Testis (tissue), 2 donors: ENCODE measurements at regions not wholly inside any gene's neighbourhood (a gene's known extent, or its start where the extent isn't known, plus 50 kb on each side); places are given as distances from the start of the nearest gene placed in this dataset.

Experiments used
- DNase-seq: peaks from one replicate; pipeline ENCODE4 v3.0.0-alpha.2; 2019
- H3K27ac ChIP-seq, 2 donors: fragments of 200-600 bp; sonication (generic); one replicate each; pipeline ENCODE4 v1.5.1; 2019
- H3K27me3 ChIP-seq: fragments of 200-600 bp; sonication (generic); one replicate; pipeline ENCODE4 v1.5.1; 2019
- H3K36me3 ChIP-seq: fragments of 200-600 bp; sonication (generic); one replicate; pipeline ENCODE4 v1.5.1; 2017; ENCODE audit warnings: low read depth; ENCODE audit errors: missing control alignments
- H3K4me1 ChIP-seq: fragments of 200-600 bp; sonication (generic); one replicate; pipeline ENCODE4 v1.5.1; 2019
- H3K4me3 ChIP-seq, 2 donors: fragments of 200-600 bp; sonication (generic); one replicate each; pipeline ENCODE4 v1.5.1; 2017 to 2019
- H3K9me3 ChIP-seq: fragments of 200-600 bp; sonication (generic); one replicate; pipeline ENCODE4 v1.5.1; 2017
- CTCF ChIP-seq, 3 experiments: fragments of 450-650 bp in 2 of 3; fragments of 200-600 bp in 1 of 3; sonication (generic) in 1 of 3; IDR thresholded peaks; one replicate each; pipeline ENCODE4 v1.5.1; 2016 to 2019; ENCODE audit warnings: antibody characterized with exemption in 3 of 3, mild to moderate bottlenecking in 2 of 3, moderate library complexity in 1 of 3
- POLR2A ChIP-seq: fragments of 450-650 bp; IDR thresholded peaks from one replicate; pipeline ENCODE4 v1.6.1; 2017; ENCODE audit warnings: antibody characterized with exemption, mild to moderate bottlenecking, moderate library complexity
- WGBS, 2 donors: methylation state at CpG; one replicate each; pipeline ENCODE4 v1.1.5; 2018; 5-methylcytosine and 5-hydroxymethylcytosine counted together
- intact Hi-C: fragments of 100-400 bp; cut with DNase I; formaldehyde crosslinking; loops from one replicate; pipeline ENCODE4 v1.15.1; 2023; ENCODE audit warnings: low total_unique reads

- no peak overlapping the region for H3K4me3 ChIP-seq
- intact Hi-C loops: no loop called here
- WGBS, 2 donors: 44 to 48% methylated on average over 2 of the region's 2 CpGs
- H3K36me3 ChIP-seq: no peaks in the 10 kb centered on the region
- no peak overlapping the region for H3K27ac ChIP-seq
- H3K4me1 ChIP-seq: no peaks in the 10 kb centered on the region
- no peak for DNase-seq
- H3K9me3 ChIP-seq: no peaks in the 10 kb centered on the region
- no peak for TF ChIP-seq POLR2A
- no peak for TF ChIP-seq CTCF (IDR thresholded peaks at IDR 0.05)
- H3K27me3 ChIP-seq: no peaks in the 10 kb centered on the region
Measured at GRCh38 chr2:53067533-53067932, 700.1 kb upstream of the CHAC2 start.

- Histone ChIP-seq H3K4me1 (no peaks in the 10 kb centered on the region), H3K36me3 (no peaks in the 10 kb centered on the region), H3K27ac (no peak overlapping the region), H3K9me3 (no peaks in the 10 kb centered on the region), H3K27me3 (no peaks in the 10 kb centered on the region), H3K4me3 (no peak overlapping the region)
- TF ChIP-seq POLR2A: no peak
- no peak for TF ChIP-seq CTCF (IDR thresholded peaks at IDR 0.05)
- DNase-seq: no peak
- WGBS, 2 donors: 49 to 55% methylated on average over 2 of the region's 2 CpGs
- intact Hi-C loops: no loop called here
Measured at GRCh38 chr2:53067056-53067455, 700.5 kb upstream of the CHAC2 start.

- H3K4me3 ChIP-seq: no peak overlapping the region
- H3K4me1 ChIP-seq: no peaks in the 10 kb centered on the region
- no peaks in the 10 kb centered on the region for H3K36me3 ChIP-seq
- no peak overlapping the region for H3K27ac ChIP-seq
- WGBS, 2 donors: 82 to 84% methylated on average over 1 of the region's 1 CpG
- H3K27me3 ChIP-seq: no peaks in the 10 kb centered on the region
- intact Hi-C loops: no loop called here
- H3K9me3 ChIP-seq: no peaks in the 10 kb centered on the region
- TF ChIP-seq CTCF (IDR thresholded peaks at IDR 0.05) (no peak), POLR2A (no peak)
- no peak for DNase-seq
Measured at GRCh38 chr2:53064154-53064553, 703.5 kb upstream of the CHAC2 start.

GRCh38 chr2:53058526-53058925 lies 709.1 kb upstream of the CHAC2 start:
- Histone ChIP-seq H3K27ac (no peak overlapping the region), H3K4me1 (no peaks in the 10 kb centered on the region), H3K27me3 (no peaks in the 10 kb centered on the region), H3K9me3 (no peaks in the 10 kb centered on the region), H3K36me3 (no peaks in the 10 kb centered on the region), H3K4me3 (no peak overlapping the region)
- DNase-seq: no peak
- TF ChIP-seq POLR2A: no peak
- 62 to 68% methylated on average over 3 of the region's 3 CpGs for whole genome bisulfite sequencing, 2 donors
- intact Hi-C loops: no loop called here

- intact Hi-C loops: no loop called here
- no peaks in the 10 kb centered on the region for H3K4me1 ChIP-seq
- no peaks in the 10 kb centered on the region for H3K27me3 ChIP-seq
- TF ChIP-seq POLR2A (no peak), CTCF (IDR thresholded peaks at IDR 0.05) (no peak)
- H3K36me3 ChIP-seq: no peaks in the 10 kb centered on the region
- H3K27ac ChIP-seq: no peak overlapping the region
- no peaks in the 10 kb centered on the region for H3K9me3 ChIP-seq
- H3K4me3 ChIP-seq: no peak overlapping the region
- DNase-seq: no peak
Measured at GRCh38 chr2:53053937-53054336, 713.7 kb upstream of the CHAC2 start.
